Stromal cell of bone marrow (primary cell): ENCODE measurements at regions not wholly inside any gene's neighbourhood (a gene's known extent, or its start where the extent isn't known, plus 50 kb on each side); places are given as distances from the start of the nearest gene placed in this dataset.
A peak's percentile ranks its signal among the peaks of the same experiment; 100 is the strongest.
"Not testable (repeated sequence)": the region's sequence is repeated elsewhere in the genome, so short reads cannot be mapped to it uniquely, and the experiment has no call there.

Source experiments
- DNase-seq: peaks from one replicate; pipeline ENCODE4 v3.0.0-alpha.2; 2012; ENCODE audit warnings: low read depth

GRCh38 chr7:115352375-115352774 lies 430.5 kb downstream of the MDFIC start:
- peak; percentile 67 for DNase-seq

- DNase-seq, result no peak
Measured at GRCh38 chr7:115350764-115351163, 428.9 kb downstream of the MDFIC start.

- no peak for DNase-seq
Measured at GRCh38 chr7:115349635-115350034, 427.7 kb downstream of the MDFIC start.

- DNase-seq, result no peak
Measured at GRCh38 chr7:115346685-115347084, 424.8 kb downstream of the MDFIC start.

- DNase-seq, result peak; percentile 75
Measured at GRCh38 chr7:115340828-115341227, 418.9 kb downstream of the MDFIC start.

GRCh38 chr7:115338016-115338415 lies 416.1 kb downstream of the MDFIC start:
- no peak for DNase-seq

GRCh38 chr7:115332691-115333090 lies 410.8 kb downstream of the MDFIC start:
- DNase-seq, result no peak

GRCh38 chr7:115329006-115329405 lies 407.1 kb downstream of the MDFIC start:
- DNase-seq, result no peak

GRCh38 chr7:115328018-115328417 lies 406.1 kb downstream of the MDFIC start:
- no peak for DNase-seq

GRCh38 chr7:115327326-115327725 lies 405.4 kb downstream of the MDFIC start:
- no peak for DNase-seq

- no peak for DNase-seq
Measured at GRCh38 chr7:115319541-115319940, 397.6 kb downstream of the MDFIC start.

GRCh38 chr7:115310316-115310715 lies 388.4 kb downstream of the MDFIC start:
- not testable (repeated sequence) for DNase-seq

GRCh38 chr7:115306586-115306985 lies 384.7 kb downstream of the MDFIC start:
- no peak for DNase-seq

GRCh38 chr7:115300231-115300870 lies 378.5 kb downstream of the MDFIC start:
- no peak for DNase-seq

GRCh38 chr7:115299397-115300037 lies 377.6 kb downstream of the MDFIC start:
- no peak for DNase-seq

- DNase-seq, result peak; percentile 58
Measured at GRCh38 chr7:115297656-115298055, 375.8 kb downstream of the MDFIC start.

- no peak for DNase-seq
Measured at GRCh38 chr7:115293628-115294240, 371.8 kb downstream of the MDFIC start.

GRCh38 chr7:115292381-115292780 lies 370.5 kb downstream of the MDFIC start:
- DNase-seq, result no peak

- no peak for DNase-seq
Measured at GRCh38 chr7:115289971-115290370, 368.1 kb downstream of the MDFIC start.

- no peak for DNase-seq
Measured at GRCh38 chr7:115276791-115277190, 354.9 kb downstream of the MDFIC start.

- DNase-seq, result not testable (repeated sequence)
Measured at GRCh38 chr7:115273855-115274254, 352.0 kb downstream of the MDFIC start.

- no peak for DNase-seq
Measured at GRCh38 chr7:115273139-115273772, 351.4 kb downstream of the MDFIC start.
